K562 (cell line): ENCODE measurements at regions not wholly inside any gene's neighbourhood (a gene's known extent, or its start where the extent isn't known, plus 50 kb on each side); places are given as distances from the start of the nearest gene placed in this dataset.

Experiments used
- ATAC-seq: fragments of 200-7000 bp; cut with Tn5 transposase; 3 replicates; pipeline ENCODE4 v1.9.1; 2020; ENCODE audit warnings: moderate library complexity
- BruUV-seq: library from RNA; stranded (reverse); fragments of 400-500 nt; replicated peaks from 2 replicates; lab custom pipeline; 2021; lab: Mats Ljungman, UMichigan
- CTCF ChIA-PET: fragments of 300-600 bp; formaldehyde crosslinking; extraction: SDS; loops from one replicate; lab custom pipeline; 2021; ENCODE audit warnings: low intra/inter-chr PET ratio; lab: Yijun Ruan, JAX
- POLR2A ChIA-PET: fragments of 300-600, 350-650 bp; sonication (Branson Sonifier 250); formaldehyde crosslinking; extraction: SDS; loops from one replicate; lab custom pipeline; 2021; ENCODE audit warnings: antibody characterized with exemption, inconsistent platforms; lab: Yijun Ruan, JAX
- DNase-seq, 4 experiments: peaks; one replicate each; pipeline versions ENCODE4 v3.0.0 to v3.0.0-alpha.2; 2011 to 2018; ENCODE audit warnings: low spot score in 3 of 4, mixed read lengths in 3 of 4; ENCODE audit errors: extremely low read depth in 1 of 4
- FAIRE-seq: peaks from 2 replicates; lab custom pipeline; 2011; peaks lifted over from hg19 to GRCh38; lab: Jason Lieb, UNC
- H2AFZ ChIP-seq: 2 replicates; pipeline ENCODE4 v1.6.0; 2011; ENCODE audit warnings: low read depth, low read length, control low read depth, inconsistent platforms
- H3K27ac ChIP-seq: fragments of 200-600 bp; 3 replicates; pipeline ENCODE4 v1.8.0; 2011; ENCODE audit warnings: low read depth, mild to moderate bottlenecking, control low read depth, inconsistent platforms, low read length, moderate library complexity, mixed read lengths; ENCODE audit errors: extremely low read depth
- H3K27me3 ChIP-seq, 2 experiments: fragments of 300-600 bp in 1 of 2; 2 replicates in 1 of 2; 3 replicates in 1 of 2; pipeline versions ENCODE4 v1.6.0 to v1.8.0; 2011; ENCODE audit warnings: inconsistent platforms in 2 of 2, low read length in 2 of 2, mild to moderate bottlenecking in 1 of 2, mixed read lengths in 1 of 2, moderate library complexity in 1 of 2; ENCODE audit not compliant: control insufficient read depth in 2 of 2, insufficient read depth in 2 of 2
- H3K36me3 ChIP-seq: fragments of 300-600 bp; 3 replicates; pipeline ENCODE4 v1.8.0; 2011; ENCODE audit warnings: mild to moderate bottlenecking, low read length, inconsistent platforms; ENCODE audit not compliant: control insufficient read depth, insufficient read depth
- H3K4me1 ChIP-seq, 2 experiments: fragments of 200-600 bp in 1 of 2; replicated peaks in 1 of 2; 2 replicates in 1 of 2; 3 replicates in 1 of 2; pipeline versions ENCODE4 v1.5.1 to v1.8.0; 2011; ENCODE audit warnings: inconsistent platforms in 2 of 2, low read length in 2 of 2, mild to moderate bottlenecking in 1 of 2, mixed read lengths in 1 of 2, moderate library complexity in 1 of 2; ENCODE audit not compliant: control insufficient read depth in 2 of 2, insufficient read depth in 2 of 2
- H3K4me2 ChIP-seq: 2 replicates; pipeline ENCODE4 v1.6.1; 2011; ENCODE audit warnings: low read length, control low read depth, inconsistent platforms, mixed read lengths; ENCODE audit not compliant: insufficient read depth
- H3K4me3 ChIP-seq: fragments of 200-600 bp; sonication (generic), shearing (Covaris generic); 2 replicates; pipeline ENCODE4 v1.5.1; 2016; ENCODE audit warnings: control low read depth, inconsistent platforms
- H3K79me2 ChIP-seq: fragments of 200-600 bp; 3 replicates; pipeline ENCODE4 v1.8.0; 2011; ENCODE audit warnings: low read length, inconsistent platforms; ENCODE audit not compliant: control insufficient read depth, insufficient read depth
- H3K9ac ChIP-seq, 2 experiments: 2 replicates each; pipeline versions ENCODE4 v1.6.0 to v1.6.1; 2011; ENCODE audit warnings: low read depth in 2 of 2, low read length in 2 of 2, control low read depth in 1 of 2, inconsistent platforms in 1 of 2, mild to moderate bottlenecking in 1 of 2, mixed read lengths in 1 of 2; ENCODE audit not compliant: insufficient read depth in 1 of 2
- H3K9me1 ChIP-seq: one replicate; pipeline ENCODE4 v1.6.0; 2011; ENCODE audit warnings: inconsistent platforms, mild to moderate bottlenecking, low read length, moderate library complexity; ENCODE audit not compliant: control insufficient read depth, insufficient read depth
- H3K9me3 ChIP-seq: replicated peaks from 2 replicates; pipeline ENCODE4 v1.5.1; 2011; ENCODE audit warnings: low read depth, low read length, inconsistent platforms; ENCODE audit not compliant: control insufficient read depth, insufficient read depth
- H4K20me1 ChIP-seq: replicated peaks from 2 replicates; pipeline ENCODE4 v1.6.1; 2011; ENCODE audit warnings: low read length, inconsistent platforms, mixed read lengths; ENCODE audit not compliant: control insufficient read depth, insufficient read depth
- CEBPB ChIP-seq: fragments of 450-650 bp; IDR thresholded peaks from 2 replicates; pipeline ENCODE4 v1.6.1; 2016; ENCODE audit warnings: missing genetic modification characterization, missing compliant biosample characterization
- CGGBP1 ChIP-seq: fragments of 250-450 bp; sonication (Bioruptor Pico); IDR thresholded peaks from 2 replicates; pipeline ENCODE4 v1.9.0; 2021; ENCODE audit warnings: mild to moderate bottlenecking
- HMGXB4 ChIP-seq: sonication (generic); formaldehyde crosslinking; IDR thresholded peaks from 2 replicates; pipeline ENCODE4 v1.8.1; 2023; ENCODE audit warnings: mild to moderate bottlenecking, missing genetic modification reagents
- NR4A1 ChIP-seq, 2 experiments: fragments of 250-450 bp in 1 of 2; fragments of 450-650 bp in 1 of 2; sonication (Bioruptor Pico) in 1 of 2; IDR thresholded peaks; 2 replicates each; pipeline versions ENCODE4 v1.4.0 to v1.6.1; 2016 to 2020; ENCODE audit warnings: mild to moderate bottlenecking in 2 of 2, missing compliant biosample characterization in 1 of 2, missing genetic modification characterization in 1 of 2, moderate library complexity in 1 of 2
- PKNOX1 ChIP-seq: fragments of 450-650 bp; IDR thresholded peaks from 2 replicates; pipeline ENCODE4 v1.6.1; 2016
- THRA ChIP-seq: fragments of 450-650 bp; IDR thresholded peaks from 2 replicates; pipeline ENCODE4 v1.6.1; 2017; ENCODE audit warnings: mild to moderate bottlenecking, moderate library complexity
- WGBS: fragments of 100-300 bp; shearing (Covaris generic); methylation state at CpG from one replicate; pipeline ENCODE4 v1.1.6; 2016; ENCODE audit warnings: low coverage, mixed read lengths; ENCODE audit not compliant: insufficient coverage; ENCODE audit errors: missing lambda C conversion rate; 5-methylcytosine and 5-hydroxymethylcytosine counted together
- in situ Hi-C: fragments of 300-500 bp; cut with MboI; formaldehyde crosslinking; loops from 4 replicates; pipeline ENCODE4 v1.15.0; 2018; ENCODE audit warnings: inconsistent platforms, mixed read lengths
- intact Hi-C: fragments of 100-400 bp; cut with micrococcal nuclease; formaldehyde crosslinking; loops from 2 replicates; pipeline ENCODE4 v1.14.2; 2022

- CTCF ChIA-PET = no interaction called here
- Histone ChIP-seq H3K27me3 (no peaks in the 10 kb centered on the region), H2AFZ (peak overlapping the region; percentile 90), H3K4me3 (no peak overlapping the region), H3K36me3 (no peaks in the 10 kb centered on the region), H3K4me2 (no peak overlapping the region), H3K9me3 (no peaks in the 10 kb centered on the region), H3K79me2 (no peaks in the 10 kb centered on the region), H3K4me1 (peaks cover 4 to 13% of the 10 kb centered on the region in 2 experiments; a peak in 4 of 5 replicates), H4K20me1 (no peaks in the 10 kb centered on the region), H3K9ac (peak overlapping the region in 1 of 2 experiments; percentile 66; a peak in 1 of 4 replicates), H3K9me1 (no peaks in the 10 kb centered on the region), H3K27ac (no peak overlapping the region)
- in situ Hi-C loops (no loop called here), intact Hi-C loops (no loop called here)
- POLR2A ChIA-PET = interaction anchor here (0.7 to 2.0 kb wide), 6 partner anchors 9 to 289 kb away, joined by 3 to 4 read pairs (median 3); no protein-coding TSS in a partner anchor
- ATAC-seq (peak; percentile 68), DNase-seq (no peak), FAIRE-seq (no peak)
- TF ChIP-seq PKNOX1 (peak; percentile 42), CEBPB (peak; percentile 75), CGGBP1 (CRISPR knock-in tag) (no peak), THRA (no peak), NR4A1 (CRISPR knock-in tag; IDR thresholded peaks at IDR 0.05) (no peak), NR4A1 (tag; IDR thresholded peaks at IDR 0.05) (no peak), HMGXB4 (CRISPR knock-in tag) (no peak)
- WGBS = 86% methylated on average over 8 of the region's 8 CpGs
- BruUV-seq = no TSS peak
Measured at GRCh38 chr6:135129136-135129856, 51.8 kb upstream of the MYB start.
